AG10803 (cell line): ENCODE measurements at regions not wholly inside any gene's neighbourhood (a gene's known extent, or its start where the extent isn't known, plus 50 kb on each side); places are given as distances from the start of the nearest gene placed in this dataset.

Experiments
- DNase-seq: peaks from one replicate; pipeline ENCODE4 v3.0.0; 2010; ENCODE audit warnings: low read depth
- H3K4me3 ChIP-seq: 2 replicates; pipeline ENCODE4 v1.5.1; 2011; ENCODE audit warnings: mild to moderate bottlenecking, low read length, control low read depth
- CTCF ChIP-seq: conservative IDR thresholded peaks from 2 replicates; pipeline ENCODE4 v1.5.1; 2011; ENCODE audit warnings: mild to moderate bottlenecking, low read length, control low read depth, inconsistent platforms

GRCh38 chr9:7854763-7855162 lies 55.2 kb upstream of the DMAC1 start:
- no peak for TF ChIP-seq CTCF
- no peak overlapping the region for H3K4me3 ChIP-seq
- DNase-seq = no peak
